ENCODE measurements at regions not wholly inside any gene's neighbourhood (a gene's known extent, or its start where the extent isn't known, plus 50 kb on each side); places are given as distances from the start of the nearest gene placed in this dataset.

DNA sequence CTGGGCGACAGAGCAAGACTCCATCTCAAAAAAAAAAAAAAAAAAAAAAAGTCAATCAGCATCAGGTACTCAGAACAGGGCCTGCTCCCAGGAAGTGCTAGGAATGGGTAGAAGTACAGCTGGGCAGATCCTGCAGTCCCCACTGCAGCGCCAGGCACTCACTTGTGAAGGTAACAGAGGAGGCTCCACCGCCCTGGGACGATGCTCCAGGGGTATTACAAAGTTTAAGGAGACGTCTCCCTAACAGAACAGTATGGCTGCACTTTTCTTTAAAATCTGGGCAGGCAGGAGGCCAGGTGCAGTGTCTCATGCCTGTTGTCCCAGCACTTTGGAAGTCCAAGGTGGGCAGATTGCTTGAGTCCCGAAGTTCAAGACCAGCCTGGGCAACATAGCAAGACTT lies 1449.0 kb downstream of the BRD1 start:
- TF ChIP-seq, protein P1, sequence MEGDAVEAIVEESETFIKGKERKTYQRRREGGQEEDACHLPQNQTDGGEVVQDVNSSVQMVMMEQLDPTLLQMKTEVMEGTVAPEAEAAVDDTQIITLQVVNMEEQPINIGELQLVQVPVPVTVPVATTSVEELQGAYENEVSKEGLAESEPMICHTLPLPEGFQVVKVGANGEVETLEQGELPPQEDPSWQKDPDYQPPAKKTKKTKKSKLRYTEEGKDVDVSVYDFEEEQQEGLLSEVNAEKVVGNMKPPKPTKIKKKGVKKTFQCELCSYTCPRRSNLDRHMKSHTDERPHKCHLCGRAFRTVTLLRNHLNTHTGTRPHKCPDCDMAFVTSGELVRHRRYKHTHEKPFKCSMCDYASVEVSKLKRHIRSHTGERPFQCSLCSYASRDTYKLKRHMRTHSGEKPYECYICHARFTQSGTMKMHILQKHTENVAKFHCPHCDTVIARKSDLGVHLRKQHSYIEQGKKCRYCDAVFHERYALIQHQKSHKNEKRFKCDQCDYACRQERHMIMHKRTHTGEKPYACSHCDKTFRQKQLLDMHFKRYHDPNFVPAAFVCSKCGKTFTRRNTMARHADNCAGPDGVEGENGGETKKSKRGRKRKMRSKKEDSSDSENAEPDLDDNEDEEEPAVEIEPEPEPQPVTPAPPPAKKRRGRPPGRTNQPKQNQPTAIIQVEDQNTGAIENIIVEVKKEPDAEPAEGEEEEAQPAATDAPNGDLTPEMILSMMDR (conservative IDR thresholded peaks at IDR 0.05; ENCODE audit: low read depth, low read length), result no peak
- no peak for TF ChIP-seq EZH2 (IDR thresholded peaks at IDR 0.05; ENCODE audit: low read length, unreplicated experiment)

All from PC-3 (cell line).